B cell (primary cell): ENCODE measurements at regions not wholly inside any gene's neighbourhood (a gene's known extent, or its start where the extent isn't known, plus 50 kb on each side); places are given as distances from the start of the nearest gene placed in this dataset.

Source experiments
- CTCF ChIP-seq: fragments of 200-600 bp; IDR thresholded peaks from one replicate; pipeline ENCODE4 v1.8.0; 2022; ENCODE audit warnings: antibody characterized with exemption, mild to moderate bottlenecking
- EZH2 ChIP-seq: IDR thresholded peaks from 2 replicates; pipeline ENCODE4 v1.6.1; 2012; ENCODE audit warnings: borderline replicate concordance, low read depth, mild to moderate bottlenecking, moderate library complexity, low read length; ENCODE audit not compliant: insufficient read depth, poor library complexity, severe bottlenecking

- TF ChIP-seq CTCF: no peak
- no peak for TF ChIP-seq EZH2
These were observed 122.5 kb upstream of the MAMLD1 start for GRCh38 chrX:150240643-150240970.
